Endothelial cell of umbilical vein (primary cell): ENCODE measurements at regions not wholly inside any gene's neighbourhood (a gene's known extent, or its start where the extent isn't known, plus 50 kb on each side); places are given as distances from the start of the nearest gene placed in this dataset.

Experiments used
- CTCF ChIP-seq, 2 donors: IDR thresholded peaks; 1 replicate in 1 of 2; 2 replicates in 1 of 2; pipeline ENCODE4 v1.5.1; 2011; ENCODE audit warnings: low read length in 2 of 2, mild to moderate bottlenecking in 2 of 2, moderate library complexity in 2 of 2, control low read depth in 1 of 2, inconsistent platforms in 1 of 2, low read depth in 1 of 2; ENCODE audit not compliant: insufficient read depth in 1 of 2; ENCODE audit errors: extremely low read depth in 1 of 2
- JUN ChIP-seq: IDR thresholded peaks from 2 replicates; pipeline ENCODE4 v1.6.1; 2011; ENCODE audit warnings: borderline replicate concordance, low read depth; ENCODE audit not compliant: insufficient read length, insufficient read depth
- MAX ChIP-seq: IDR thresholded peaks from 2 replicates; pipeline ENCODE4 v1.6.1; 2011; ENCODE audit not compliant: insufficient read depth, insufficient read length
- POLR2A ChIP-seq: IDR thresholded peaks from 2 replicates; pipeline ENCODE4 v1.6.1; 2012; ENCODE audit warnings: low read depth, mild to moderate bottlenecking, control low read depth, low read length

GRCh38 chr4:12723849-12724447, 760.2 kb downstream of the RAB28 start:
- no peak for TF ChIP-seq MAX
- no peak for TF ChIP-seq CTCF (IDR thresholded peaks at IDR 0.05; ENCODE audit: extremely low read depth in 1 of 2, insufficient read depth in 1 of 2, low read depth in 1 of 2, low read length in 2 of 2)
- TF ChIP-seq POLR2A, result no peak
- no peak for TF ChIP-seq JUN
